ENCODE measurements at regions not wholly inside any gene's neighbourhood (a gene's known extent, or its start where the extent isn't known, plus 50 kb on each side); places are given as distances from the start of the nearest gene placed in this dataset.

DNA sequence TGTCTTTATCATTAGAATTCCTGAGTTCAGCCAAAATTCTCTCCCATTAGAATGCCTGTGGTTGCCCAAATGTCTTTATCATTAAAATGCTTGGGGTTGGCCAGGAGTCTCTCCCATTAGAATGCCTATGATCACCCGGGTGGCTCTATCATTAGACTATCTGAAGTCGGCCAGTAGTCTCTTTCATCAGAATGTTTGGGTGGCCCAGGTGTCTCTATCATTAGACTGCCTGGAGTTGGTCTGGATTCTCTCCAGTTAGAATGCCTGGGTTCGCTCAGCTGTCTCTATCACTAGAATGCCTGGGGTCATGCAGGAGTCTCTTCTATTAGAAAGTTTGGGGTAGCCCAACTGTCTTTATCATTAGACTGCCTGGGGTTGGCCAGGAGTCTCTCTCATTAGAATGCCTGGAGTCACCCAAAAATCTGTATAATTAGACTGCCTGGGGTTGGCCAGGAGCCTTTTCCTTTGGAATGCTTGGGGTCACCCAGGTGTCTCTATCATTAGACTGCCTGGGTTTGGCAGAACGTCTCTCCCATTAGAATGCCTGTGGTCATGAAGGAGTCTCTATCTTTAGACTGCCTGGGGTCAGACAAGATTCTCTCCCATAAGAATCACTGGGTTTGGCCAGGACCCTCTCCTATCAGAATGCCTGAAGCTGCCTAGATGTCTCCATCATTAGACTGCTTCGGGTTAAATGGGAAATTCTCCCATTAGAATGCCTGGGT, 1478.3 kb downstream of the UQCRFS1 start:
- TF ChIP-seq, protein P1, sequence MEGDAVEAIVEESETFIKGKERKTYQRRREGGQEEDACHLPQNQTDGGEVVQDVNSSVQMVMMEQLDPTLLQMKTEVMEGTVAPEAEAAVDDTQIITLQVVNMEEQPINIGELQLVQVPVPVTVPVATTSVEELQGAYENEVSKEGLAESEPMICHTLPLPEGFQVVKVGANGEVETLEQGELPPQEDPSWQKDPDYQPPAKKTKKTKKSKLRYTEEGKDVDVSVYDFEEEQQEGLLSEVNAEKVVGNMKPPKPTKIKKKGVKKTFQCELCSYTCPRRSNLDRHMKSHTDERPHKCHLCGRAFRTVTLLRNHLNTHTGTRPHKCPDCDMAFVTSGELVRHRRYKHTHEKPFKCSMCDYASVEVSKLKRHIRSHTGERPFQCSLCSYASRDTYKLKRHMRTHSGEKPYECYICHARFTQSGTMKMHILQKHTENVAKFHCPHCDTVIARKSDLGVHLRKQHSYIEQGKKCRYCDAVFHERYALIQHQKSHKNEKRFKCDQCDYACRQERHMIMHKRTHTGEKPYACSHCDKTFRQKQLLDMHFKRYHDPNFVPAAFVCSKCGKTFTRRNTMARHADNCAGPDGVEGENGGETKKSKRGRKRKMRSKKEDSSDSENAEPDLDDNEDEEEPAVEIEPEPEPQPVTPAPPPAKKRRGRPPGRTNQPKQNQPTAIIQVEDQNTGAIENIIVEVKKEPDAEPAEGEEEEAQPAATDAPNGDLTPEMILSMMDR (tag by site-specific recombination; IDR thresholded peaks at IDR 0.05), result no peak
- TF ChIP-seq, protein P2, sequence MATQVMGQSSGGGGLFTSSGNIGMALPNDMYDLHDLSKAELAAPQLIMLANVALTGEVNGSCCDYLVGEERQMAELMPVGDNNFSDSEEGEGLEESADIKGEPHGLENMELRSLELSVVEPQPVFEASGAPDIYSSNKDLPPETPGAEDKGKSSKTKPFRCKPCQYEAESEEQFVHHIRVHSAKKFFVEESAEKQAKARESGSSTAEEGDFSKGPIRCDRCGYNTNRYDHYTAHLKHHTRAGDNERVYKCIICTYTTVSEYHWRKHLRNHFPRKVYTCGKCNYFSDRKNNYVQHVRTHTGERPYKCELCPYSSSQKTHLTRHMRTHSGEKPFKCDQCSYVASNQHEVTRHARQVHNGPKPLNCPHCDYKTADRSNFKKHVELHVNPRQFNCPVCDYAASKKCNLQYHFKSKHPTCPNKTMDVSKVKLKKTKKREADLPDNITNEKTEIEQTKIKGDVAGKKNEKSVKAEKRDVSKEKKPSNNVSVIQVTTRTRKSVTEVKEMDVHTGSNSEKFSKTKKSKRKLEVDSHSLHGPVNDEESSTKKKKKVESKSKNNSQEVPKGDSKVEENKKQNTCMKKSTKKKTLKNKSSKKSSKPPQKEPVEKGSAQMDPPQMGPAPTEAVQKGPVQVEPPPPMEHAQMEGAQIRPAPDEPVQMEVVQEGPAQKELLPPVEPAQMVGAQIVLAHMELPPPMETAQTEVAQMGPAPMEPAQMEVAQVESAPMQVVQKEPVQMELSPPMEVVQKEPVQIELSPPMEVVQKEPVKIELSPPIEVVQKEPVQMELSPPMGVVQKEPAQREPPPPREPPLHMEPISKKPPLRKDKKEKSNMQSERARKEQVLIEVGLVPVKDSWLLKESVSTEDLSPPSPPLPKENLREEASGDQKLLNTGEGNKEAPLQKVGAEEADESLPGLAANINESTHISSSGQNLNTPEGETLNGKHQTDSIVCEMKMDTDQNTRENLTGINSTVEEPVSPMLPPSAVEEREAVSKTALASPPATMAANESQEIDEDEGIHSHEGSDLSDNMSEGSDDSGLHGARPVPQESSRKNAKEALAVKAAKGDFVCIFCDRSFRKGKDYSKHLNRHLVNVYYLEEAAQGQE (tag by site-specific recombination; IDR thresholded peaks at IDR 0.05), result no peak
- no peak for TF ChIP-seq ZNF175 (tag by site-specific recombination; IDR thresholded peaks at IDR 0.05)
- no peak for TF ChIP-seq ZNF76 (tag by site-specific recombination; IDR thresholded peaks at IDR 0.05; ENCODE audit: borderline replicate concordance, low read depth)
- no peak for TF ChIP-seq ZBTB21 (tag by site-specific recombination; IDR thresholded peaks at IDR 0.05)
- TF ChIP-seq MEIS1 (CRISPR knock-in tag; IDR thresholded peaks at IDR 0.05; ENCODE audit: borderline replicate concordance), result no peak
- no peak for TF ChIP-seq SETDB1 (IDR thresholded peaks at IDR 0.05; ENCODE audit: insufficient read length, low read length)
- no peak for TF ChIP-seq YY1 (tag by site-specific recombination; IDR thresholded peaks at IDR 0.05)
- no peak for TF ChIP-seq ZNF311 (tag by site-specific recombination; IDR thresholded peaks at IDR 0.05; ENCODE audit: borderline replicate concordance)
- TF ChIP-seq ZNF707 (tag by site-specific recombination; IDR thresholded peaks at IDR 0.05), result no peak
- TF ChIP-seq ZNF140 (tag by site-specific recombination; IDR thresholded peaks at IDR 0.05), result no peak
- TF ChIP-seq, protein P3, sequence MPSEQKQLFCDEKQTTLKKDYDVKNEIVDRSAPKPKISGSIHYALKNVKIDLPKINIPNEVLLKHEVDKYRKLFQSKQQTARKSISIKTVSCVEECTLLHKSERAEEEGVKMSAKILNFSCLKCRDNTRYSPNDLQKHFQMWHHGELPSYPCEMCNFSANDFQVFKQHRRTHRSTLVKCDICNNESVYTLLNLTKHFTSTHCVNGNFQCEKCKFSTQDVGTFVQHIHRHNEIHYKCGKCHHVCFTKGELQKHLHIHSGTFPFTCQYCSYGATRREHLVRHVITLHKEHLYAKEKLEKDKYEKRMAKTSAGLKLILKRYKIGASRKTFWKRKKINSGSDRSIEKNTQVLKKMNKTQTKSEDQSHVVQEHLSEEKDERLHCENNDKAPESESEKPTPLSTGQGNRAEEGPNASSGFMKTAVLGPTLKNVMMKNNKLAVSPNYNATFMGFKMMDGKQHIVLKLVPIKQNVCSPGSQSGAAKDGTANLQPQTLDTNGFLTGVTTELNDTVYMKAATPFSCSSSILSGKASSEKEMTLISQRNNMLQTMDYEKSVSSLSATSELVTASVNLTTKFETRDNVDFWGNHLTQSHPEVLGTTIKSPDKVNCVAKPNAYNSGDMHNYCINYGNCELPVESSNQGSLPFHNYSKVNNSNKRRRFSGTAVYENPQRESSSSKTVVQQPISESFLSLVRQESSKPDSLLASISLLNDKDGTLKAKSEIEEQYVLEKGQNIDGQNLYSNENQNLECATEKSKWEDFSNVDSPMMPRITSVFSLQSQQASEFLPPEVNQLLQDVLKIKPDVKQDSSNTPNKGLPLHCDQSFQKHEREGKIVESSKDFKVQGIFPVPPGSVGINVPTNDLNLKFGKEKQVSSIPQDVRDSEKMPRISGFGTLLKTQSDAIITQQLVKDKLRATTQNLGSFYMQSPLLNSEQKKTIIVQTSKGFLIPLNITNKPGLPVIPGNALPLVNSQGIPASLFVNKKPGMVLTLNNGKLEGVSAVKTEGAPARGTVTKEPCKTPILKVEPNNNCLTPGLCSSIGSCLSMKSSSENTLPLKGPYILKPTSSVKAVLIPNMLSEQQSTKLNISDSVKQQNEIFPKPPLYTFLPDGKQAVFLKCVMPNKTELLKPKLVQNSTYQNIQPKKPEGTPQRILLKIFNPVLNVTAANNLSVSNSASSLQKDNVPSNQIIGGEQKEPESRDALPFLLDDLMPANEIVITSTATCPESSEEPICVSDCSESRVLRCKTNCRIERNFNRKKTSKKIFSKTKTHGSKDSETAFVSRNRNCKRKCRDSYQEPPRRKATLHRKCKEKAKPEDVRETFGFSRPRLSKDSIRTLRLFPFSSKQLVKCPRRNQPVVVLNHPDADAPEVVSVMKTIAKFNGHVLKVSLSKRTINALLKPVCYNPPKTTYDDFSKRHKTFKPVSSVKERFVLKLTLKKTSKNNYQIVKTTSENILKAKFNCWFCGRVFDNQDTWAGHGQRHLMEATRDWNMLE (tag by site-specific recombination; conservative IDR thresholded peaks at IDR 0.05; ENCODE audit: low read depth), result no peak
- TF ChIP-seq ZFP37 (tag by site-specific recombination; IDR thresholded peaks at IDR 0.05), result no peak
- TF ChIP-seq ZBTB7A (tag by site-specific recombination; IDR thresholded peaks at IDR 0.05; ENCODE audit: low read depth), result no peak
